H4 (cell line): ENCODE measurements at regions not wholly inside any gene's neighbourhood (a gene's known extent, or its start where the extent isn't known, plus 50 kb on each side); places are given as distances from the start of the nearest gene placed in this dataset.

Source experiments
- DNase-seq: peaks from one replicate; pipeline ENCODE4 v3.0.0-alpha.2; 2015; ENCODE audit warnings: low spot score

- DNase-seq = no peak
Measured at GRCh38 chr6:156451088-156451487, 326.1 kb upstream of the ARID1B start.

- DNase-seq = no peak
Measured at GRCh38 chr6:156450421-156450820, 326.8 kb upstream of the ARID1B start.

- no peak for DNase-seq
Measured at GRCh38 chr6:156449569-156449968, 327.6 kb upstream of the ARID1B start.

GRCh38 chr6:156449128-156449527 is 328.1 kb upstream of the ARID1B start:
- DNase-seq = no peak

GRCh38 chr6:156448579-156448978 is 328.6 kb upstream of the ARID1B start:
- DNase-seq = no peak

- DNase-seq = no peak
Measured at GRCh38 chr6:156440688-156441087, 336.5 kb upstream of the ARID1B start.

GRCh38 chr6:156438350-156438923 is 338.7 kb upstream of the ARID1B start:
- no peak for DNase-seq

GRCh38 chr6:156437121-156437879 is 339.9 kb upstream of the ARID1B start:
- DNase-seq = no peak

- no peak for DNase-seq
Measured at GRCh38 chr6:156434795-156435190, 342.4 kb upstream of the ARID1B start.

- DNase-seq = no peak
Measured at GRCh38 chr6:156434049-156434794, 343.0 kb upstream of the ARID1B start.

- DNase-seq = no peak
Measured at GRCh38 chr6:156432543-156432942, 344.6 kb upstream of the ARID1B start.

GRCh38 chr6:156430386-156430785 is 346.8 kb upstream of the ARID1B start:
- DNase-seq = no peak

GRCh38 chr6:156427345-156427744 is 349.8 kb upstream of the ARID1B start:
- DNase-seq = peak; percentile 79

GRCh38 chr6:156425359-156426020 is 351.7 kb upstream of the ARID1B start:
- peak; percentile 64 for DNase-seq

- no peak for DNase-seq
Measured at GRCh38 chr6:156423829-156424228, 353.3 kb upstream of the ARID1B start.

GRCh38 chr6:156423075-156423474 is 354.1 kb upstream of the ARID1B start:
- DNase-seq = no peak

- no peak for DNase-seq
Measured at GRCh38 chr6:156421933-156422332, 355.2 kb upstream of the ARID1B start.

GRCh38 chr6:156421301-156421700 is 355.9 kb upstream of the ARID1B start:
- peak; percentile 11 for DNase-seq

- no peak for DNase-seq
Measured at GRCh38 chr6:156420172-156420993, 356.8 kb upstream of the ARID1B start.

GRCh38 chr6:156419594-156419993 is 357.6 kb upstream of the ARID1B start:
- DNase-seq = no peak

- no peak for DNase-seq
Measured at GRCh38 chr6:156418253-156418652, 358.9 kb upstream of the ARID1B start.

- no peak for DNase-seq
Measured at GRCh38 chr6:156416391-156416790, 360.8 kb upstream of the ARID1B start.
